ENCODE measurements at regions not wholly inside any gene's neighbourhood (a gene's known extent, or its start where the extent isn't known, plus 50 kb on each side); places are given as distances from the start of the nearest gene placed in this dataset.

GRCh38 chr1:84740050-84740714 is 49.9 kb upstream of the SSX2IP start:
- peaks cover 29% of the 10 kb centered on the region for H3K27me3 Mint-ChIP-seq (ENCODE audit: low read depth)
- no peaks in the 10 kb centered on the region for H3K4me1 Mint-ChIP-seq (ENCODE audit: low read depth)
- H3K36me3 Mint-ChIP-seq (ENCODE audit: low read depth) = no peaks in the 10 kb centered on the region
- no peak overlapping the region for H3K4me3 Mint-ChIP-seq
- no peak overlapping the region for H3K27ac Mint-ChIP-seq
- no peaks in the 10 kb centered on the region for H3K9me3 Mint-ChIP-seq
